ENCODE measurements at regions not wholly inside any gene's neighbourhood (a gene's known extent, or its start where the extent isn't known, plus 50 kb on each side); places are given as distances from the start of the nearest gene placed in this dataset.

- H3K4me3 ChIP-seq (ENCODE audit: low read depth, low read length), result no peak overlapping the region
- H3K27me3 ChIP-seq (ENCODE audit: control insufficient read depth, insufficient read depth, low read length), result no peaks in the 10 kb centered on the region
- ChIA-PET POLR2A (no interaction called here), CTCF (interaction anchor here (0.6 kb wide), 1 partner anchor 397 kb away, joined by 4 read pairs; no protein-coding TSS in a partner anchor)
- DNase-seq (ENCODE audit: low read depth, low spot score), result no peak
- no peak overlapping the region for H3K27ac ChIP-seq (ENCODE audit: low read depth, low read length)
- TF ChIP-seq CTCF (IDR thresholded peaks at IDR 0.05; ENCODE audit: low read depth, low read length), result no peak
- H3K9me3 ChIP-seq (ENCODE audit: control insufficient read depth, insufficient read depth, low read length), result no peaks in the 10 kb centered on the region
These were observed 85.7 kb upstream of the TBL1X start for GRCh38 chrX:9378980-9379696.

- H3K4me3 ChIP-seq (ENCODE audit: low read depth, low read length), result no peak overlapping the region
- no peak overlapping the region for H3K27ac ChIP-seq (ENCODE audit: low read depth, low read length)
- H3K27me3 ChIP-seq (ENCODE audit: control insufficient read depth, insufficient read depth, low read length), result no peaks in the 10 kb centered on the region
- H3K9me3 ChIP-seq (ENCODE audit: control insufficient read depth, insufficient read depth, low read length), result no peaks in the 10 kb centered on the region
- no peak for TF ChIP-seq CTCF (IDR thresholded peaks at IDR 0.05; ENCODE audit: low read depth, low read length)
- no peak for DNase-seq (ENCODE audit: low read depth, low spot score)
- ChIA-PET POLR2A (no interaction called here), CTCF (interaction anchor here (0.5 to 0.6 kb wide), 2 partner anchors 19 to 398 kb away, joined by 3 to 4 read pairs; no protein-coding TSS in a partner anchor)
These were observed 84.9 kb upstream of the TBL1X start for GRCh38 chrX:9379697-9380551.

- Histone ChIP-seq H3K9me3 (ENCODE audit: control insufficient read depth, insufficient read depth, low read length) (no peaks in the 10 kb centered on the region), H3K4me3 (ENCODE audit: low read depth, low read length) (no peak overlapping the region), H3K27ac (ENCODE audit: low read depth, low read length) (no peak overlapping the region), H3K27me3 (ENCODE audit: control insufficient read depth, insufficient read depth, low read length) (no peaks in the 10 kb centered on the region)
- DNase-seq (ENCODE audit: low read depth, low spot score), result no peak
- no peak for TF ChIP-seq CTCF (IDR thresholded peaks at IDR 0.05; ENCODE audit: low read depth, low read length)
- CTCF ChIA-PET, result no interaction called here
- POLR2A ChIA-PET, result no interaction called here
These were observed 81.2 kb upstream of the TBL1X start for GRCh38 chrX:9383655-9384054.

- no peak for DNase-seq (ENCODE audit: low read depth, low spot score)
- ChIA-PET POLR2A (no interaction called here), CTCF (no interaction called here)
- TF ChIP-seq CTCF (IDR thresholded peaks at IDR 0.05; ENCODE audit: low read depth, low read length), result no peak
- Histone ChIP-seq H3K9me3 (ENCODE audit: control insufficient read depth, insufficient read depth, low read length) (no peaks in the 10 kb centered on the region), H3K27ac (ENCODE audit: low read depth, low read length) (no peak overlapping the region), H3K4me3 (ENCODE audit: low read depth, low read length) (no peak overlapping the region), H3K27me3 (ENCODE audit: control insufficient read depth, insufficient read depth, low read length) (no peaks in the 10 kb centered on the region)
These were observed 76.4 kb upstream of the TBL1X start for GRCh38 chrX:9388450-9388849.

GRCh38 chrX:9390121-9390520 lies 74.7 kb upstream of the TBL1X start:
- ChIA-PET POLR2A (no interaction called here), CTCF (no interaction called here)
- no peaks in the 10 kb centered on the region for H3K9me3 ChIP-seq (ENCODE audit: control insufficient read depth, insufficient read depth, low read length)
- no peak for DNase-seq (ENCODE audit: low read depth, low spot score)
- H3K27me3 ChIP-seq (ENCODE audit: control insufficient read depth, insufficient read depth, low read length), result no peaks in the 10 kb centered on the region
- no peak overlapping the region for H3K4me3 ChIP-seq (ENCODE audit: low read depth, low read length)
- no peak for TF ChIP-seq CTCF (IDR thresholded peaks at IDR 0.05; ENCODE audit: low read depth, low read length)
- H3K27ac ChIP-seq (ENCODE audit: low read depth, low read length), result no peak overlapping the region

Measured in AG04450 (cell line).